ENCODE measurements at regions not wholly inside any gene's neighbourhood (a gene's known extent, or its start where the extent isn't known, plus 50 kb on each side); places are given as distances from the start of the nearest gene placed in this dataset.

DNA sequence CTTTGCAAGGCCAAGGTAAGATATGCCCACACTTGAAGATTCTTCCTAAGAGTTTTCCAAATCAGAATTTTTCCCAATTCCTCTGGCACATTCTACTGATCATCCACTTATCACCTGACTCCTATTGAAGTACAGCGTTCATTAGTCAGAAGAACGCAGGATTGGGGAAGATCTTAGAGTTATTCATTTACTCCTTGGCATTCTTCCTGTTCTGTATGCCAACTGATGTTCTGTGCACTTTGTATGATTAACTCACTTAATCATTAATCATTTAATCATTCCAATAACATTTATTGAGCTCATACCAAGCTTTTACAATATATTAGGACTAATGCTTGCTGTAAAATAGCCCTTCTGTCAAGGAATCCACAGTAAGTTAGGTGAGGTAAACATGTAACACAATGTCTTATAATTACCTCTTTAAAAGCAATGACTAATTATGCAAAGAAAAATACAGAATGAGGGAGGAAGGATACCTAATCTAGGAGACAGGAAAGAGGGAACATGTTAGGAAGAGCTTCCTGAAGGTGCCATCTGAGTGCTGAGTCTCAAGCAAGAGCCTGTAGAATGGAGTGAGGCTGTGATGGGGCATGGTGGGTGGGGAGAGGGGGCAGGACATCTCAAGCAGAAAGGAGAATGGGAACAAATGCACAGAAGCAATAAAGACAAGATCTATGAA lies 71.1 kb upstream of the DPT start:
- H3K4me3 ChIP-seq: no peak overlapping the region
- no peaks in the 10 kb centered on the region for H3K9me3 ChIP-seq
- WGBS, 2 donors: 73 to 81% methylated on average over 2 of the region's 2 CpGs
- DNase-seq: no peak
- no peaks in the 10 kb centered on the region for H3K4me1 ChIP-seq
- no peaks in the 10 kb centered on the region for H3K36me3 ChIP-seq (ENCODE audit: low read depth, missing control alignments)
- H3K27ac ChIP-seq: no peak overlapping the region
- intact Hi-C loops (cut with DNase I; ENCODE audit: low total_unique reads): no loop called here
- no peaks in the 10 kb centered on the region for H3K27me3 ChIP-seq
- TF ChIP-seq CTCF (IDR thresholded peaks at IDR 0.05): no peak
- no peak for TF ChIP-seq POLR2A (IDR thresholded peaks at IDR 0.05)

GRCh38 chr1:168801032-168801745 lies 72.2 kb upstream of the DPT start:
- H3K27ac ChIP-seq: no peak overlapping the region
- TF ChIP-seq CTCF (IDR thresholded peaks at IDR 0.05): no peak
- no peak for TF ChIP-seq POLR2A (IDR thresholded peaks at IDR 0.05)
- no peaks in the 10 kb centered on the region for H3K4me1 ChIP-seq
- WGBS, 2 donors: 83 to 88% methylated on average over 3 of the region's 3 CpGs
- intact Hi-C loops (cut with DNase I; ENCODE audit: low total_unique reads): no loop called here
- no peaks in the 10 kb centered on the region for H3K27me3 ChIP-seq
- H3K36me3 ChIP-seq (ENCODE audit: low read depth, missing control alignments): no peaks in the 10 kb centered on the region
- H3K9me3 ChIP-seq: no peaks in the 10 kb centered on the region
- no peak overlapping the region for H3K4me3 ChIP-seq
- DNase-seq: no peak

- no peak for DNase-seq
Observed at GRCh38 chr1:168803806-168804510, 75.0 kb upstream of the DPT start.

GRCh38 chr1:168806952-168807351 lies 77.9 kb upstream of the DPT start:
- Histone ChIP-seq H3K27me3 (no peaks in the 10 kb centered on the region), H3K27ac (no peak overlapping the region), H3K4me1 (no peaks in the 10 kb centered on the region), H3K36me3 (ENCODE audit: low read depth, missing control alignments) (no peaks in the 10 kb centered on the region), H3K9me3 (no peaks in the 10 kb centered on the region), H3K4me3 (no peak overlapping the region)
- WGBS, 2 donors: 96 to 98% methylated on average over 2 of the region's 2 CpGs
- DNase-seq: no peak
- intact Hi-C loops (cut with DNase I; ENCODE audit: low total_unique reads): no loop called here
- TF ChIP-seq POLR2A (IDR thresholded peaks at IDR 0.05) (no peak), CTCF (IDR thresholded peaks at IDR 0.05) (no peak)

More at GRCh38 chr1:168803806-168804510, 75.0 kb upstream of the DPT start:
- TF ChIP-seq CTCF (IDR thresholded peaks at IDR 0.05) (no peak), POLR2A (IDR thresholded peaks at IDR 0.05) (no peak)
- 90 to 96% methylated on average over 7 of the region's 7 CpGs for WGBS, 2 donors
- H3K4me1 ChIP-seq: no peaks in the 10 kb centered on the region
- H3K27me3 ChIP-seq: no peaks in the 10 kb centered on the region
- intact Hi-C loops (cut with DNase I; ENCODE audit: low total_unique reads): no loop called here
- no peaks in the 10 kb centered on the region for H3K9me3 ChIP-seq
- H3K36me3 ChIP-seq (ENCODE audit: low read depth, missing control alignments): no peaks in the 10 kb centered on the region
- no peak overlapping the region for H3K27ac ChIP-seq
- H3K4me3 ChIP-seq: no peak overlapping the region

All from testis (tissue), 2 donors.